WTC11 (cell line): ENCODE measurements at regions not wholly inside any gene's neighbourhood (a gene's known extent, or its start where the extent isn't known, plus 50 kb on each side); places are given as distances from the start of the nearest gene placed in this dataset.

Experiments used
- ATAC-seq: fragments of 200-7000 bp; cut with Tn5 transposase; 2 replicates; pipeline ENCODE4 v1.10.0; 2021; ENCODE audit warnings: mild to moderate bottlenecking, moderate library complexity
- CTCF ChIA-PET: fragments of 300-600 bp; sonication (Branson Sonifier 250); formaldehyde crosslinking; loops from one replicate; lab custom pipeline; 2021; ENCODE audit warnings: antibody characterized with exemption; lab: Charles Lee
- POLR2A ChIA-PET: fragments of 350-600 bp; sonication (Branson Sonifier 250); formaldehyde crosslinking; loops from one replicate; lab custom pipeline; 2021; ENCODE audit warnings: antibody characterized with exemption; lab: Charles Lee
- DNase-seq: peaks from one replicate; pipeline ENCODE4 v3.0.0; 2021; ENCODE audit warnings: low spot score
- H3K27ac Mint-ChIP-seq: 2 replicates; pipeline ENCODE4 v1.8.0; 2021; ENCODE audit warnings: mixed read lengths
- H3K27me3 Mint-ChIP-seq: 2 replicates; pipeline ENCODE4 v1.8.0; 2021; ENCODE audit warnings: low read depth, mild to moderate bottlenecking, moderate library complexity, mixed read lengths
- H3K36me3 Mint-ChIP-seq: 2 replicates; pipeline ENCODE4 v1.8.0; 2021; ENCODE audit warnings: mixed read lengths
- H3K4me1 Mint-ChIP-seq: 2 replicates; pipeline ENCODE4 v1.8.0; 2022; ENCODE audit warnings: mixed read lengths
- H3K4me3 Mint-ChIP-seq: 2 replicates; pipeline ENCODE4 v1.8.0; 2021; ENCODE audit warnings: mild to moderate bottlenecking, moderate library complexity, mixed read lengths
- H3K9me3 Mint-ChIP-seq: 2 replicates; pipeline ENCODE4 v1.8.0; 2021; ENCODE audit warnings: mixed read lengths
- CREB1 ChIP-seq: sonication (generic); formaldehyde crosslinking; IDR thresholded peaks from 2 replicates; pipeline ENCODE4 v1.8.0; 2023; ENCODE audit warnings: mild to moderate bottlenecking, missing genetic modification reagents
- E2F4 ChIP-seq: sonication (generic); formaldehyde crosslinking; IDR thresholded peaks from 2 replicates; pipeline ENCODE4 v1.8.1; 2022; ENCODE audit warnings: low read depth, mild to moderate bottlenecking, moderate library complexity, missing genetic modification reagents, borderline replicate concordance
- ELF4 ChIP-seq: sonication (generic); formaldehyde crosslinking; IDR thresholded peaks from 2 replicates; pipeline ENCODE4 v1.8.1; 2022; ENCODE audit warnings: low read depth, mild to moderate bottlenecking, moderate library complexity, missing genetic modification reagents
- EMX1 ChIP-seq: fragments of 250-450 bp; sonication (Bioruptor Pico); IDR thresholded peaks from 2 replicates; pipeline ENCODE4 v1.8.0; 2021; ENCODE audit warnings: mild to moderate bottlenecking
- ESRRA ChIP-seq: sonication (generic); formaldehyde crosslinking; IDR thresholded peaks from 2 replicates; pipeline ENCODE4 v1.8.1; 2022; ENCODE audit warnings: mild to moderate bottlenecking, missing genetic modification reagents, borderline replicate concordance
- ETV6 ChIP-seq: sonication (generic); formaldehyde crosslinking; IDR thresholded peaks from 2 replicates; pipeline ENCODE4 v1.8.1; 2022; ENCODE audit warnings: mild to moderate bottlenecking, missing genetic modification reagents
- FOXP1 ChIP-seq: sonication (generic); formaldehyde crosslinking; IDR thresholded peaks from 2 replicates; pipeline ENCODE4 v1.8.0; 2022; ENCODE audit warnings: missing genetic modification reagents, mild to moderate bottlenecking, moderate library complexity, borderline replicate concordance
- GABPB1 ChIP-seq: sonication (generic); formaldehyde crosslinking; IDR thresholded peaks from 2 replicates; pipeline ENCODE4 v1.8.1; 2023; ENCODE audit warnings: mild to moderate bottlenecking, missing genetic modification reagents
- GRHL2 ChIP-seq: fragments of 250-450 bp; sonication (Bioruptor Pico); IDR thresholded peaks from 2 replicates; pipeline ENCODE4 v1.8.0; 2022; ENCODE audit warnings: mild to moderate bottlenecking, moderate library complexity; ENCODE audit not compliant: insufficient replicate concordance, severe bottlenecking
- GTF2I ChIP-seq: fragments of 250-450 bp; sonication (Bioruptor Pico); conservative IDR thresholded peaks from 2 replicates; pipeline ENCODE4 v1.4.0; 2021; ENCODE audit warnings: mild to moderate bottlenecking
- HMGA2 ChIP-seq: fragments of 250-450 bp; sonication (Bioruptor Pico); IDR thresholded peaks from 2 replicates; pipeline ENCODE4 v1.4.0; 2021; ENCODE audit warnings: mild to moderate bottlenecking, moderate library complexity
- IRF1 ChIP-seq: sonication (generic); formaldehyde crosslinking; IDR thresholded peaks from 2 replicates; pipeline ENCODE4 v1.8.0; 2023; ENCODE audit warnings: missing genetic modification reagents
- KAT7 ChIP-seq: sonication (generic); formaldehyde crosslinking; IDR thresholded peaks from 2 replicates; pipeline ENCODE4 v1.8.1; 2023; ENCODE audit warnings: missing genetic modification reagents, mild to moderate bottlenecking, borderline replicate concordance
- MXD4 ChIP-seq: fragments of 250-450 bp; sonication (Bioruptor Pico); IDR thresholded peaks from 2 replicates; pipeline ENCODE4 v1.8.0; 2021; ENCODE audit warnings: mild to moderate bottlenecking, moderate library complexity, borderline replicate concordance
- MYBL2 ChIP-seq: sonication (generic); formaldehyde crosslinking; IDR thresholded peaks from 2 replicates; pipeline ENCODE4 v1.8.1; 2023; ENCODE audit warnings: mild to moderate bottlenecking, moderate library complexity, missing genetic modification reagents
- NFYB ChIP-seq: sonication (generic); formaldehyde crosslinking; conservative IDR thresholded peaks from 2 replicates; pipeline ENCODE4 v1.8.0; 2022; ENCODE audit warnings: low read depth, missing genetic modification reagents
- NR3C1 ChIP-seq: sonication (generic); formaldehyde crosslinking; conservative IDR thresholded peaks from 2 replicates; pipeline ENCODE4 v1.8.1; 2023; ENCODE audit warnings: low read depth, mild to moderate bottlenecking, missing genetic modification reagents
- PRDM15 ChIP-seq: sonication (generic); formaldehyde crosslinking; IDR thresholded peaks from 2 replicates; pipeline ENCODE4 v1.8.0; 2022; ENCODE audit warnings: missing genetic modification reagents
- SMAD3 ChIP-seq: sonication (generic); formaldehyde crosslinking; IDR thresholded peaks from 2 replicates; pipeline ENCODE4 v1.8.0; 2022; ENCODE audit warnings: missing genetic modification reagents, mild to moderate bottlenecking, borderline replicate concordance
- TCF7 ChIP-seq: sonication (generic); formaldehyde crosslinking; IDR thresholded peaks from 2 replicates; pipeline ENCODE4 v1.8.0; 2022; ENCODE audit warnings: mild to moderate bottlenecking, low read depth, missing genetic modification reagents, moderate library complexity
- TEAD1 ChIP-seq: sonication (generic); formaldehyde crosslinking; IDR thresholded peaks from 2 replicates; pipeline ENCODE4 v1.8.0; 2022; ENCODE audit warnings: mild to moderate bottlenecking, missing genetic modification reagents
- TP53 ChIP-seq: sonication (generic); formaldehyde crosslinking; IDR thresholded peaks from 2 replicates; pipeline ENCODE4 v1.8.1; 2023; ENCODE audit warnings: mild to moderate bottlenecking, missing genetic modification reagents
- ZBTB43 ChIP-seq: sonication (generic); formaldehyde crosslinking; IDR thresholded peaks from 2 replicates; pipeline ENCODE4 v1.8.1; 2023; ENCODE audit warnings: mild to moderate bottlenecking, missing genetic modification reagents
- ZNF423 ChIP-seq: fragments of 250-450 bp; sonication (Bioruptor Pico); IDR thresholded peaks from 2 replicates; pipeline ENCODE4 v2.1.2; 2022; ENCODE audit warnings: mild to moderate bottlenecking, moderate library complexity
- ZNF671 ChIP-seq: fragments of 250-450 bp; sonication (Bioruptor Pico); IDR thresholded peaks from 2 replicates; pipeline ENCODE4 v1.8.0; 2021; ENCODE audit warnings: mild to moderate bottlenecking

- CTCF ChIA-PET = no interaction called here
- peaks cover 8% of the 10 kb centered on the region for H3K4me1 Mint-ChIP-seq
- no peaks in the 10 kb centered on the region for H3K27me3 Mint-ChIP-seq
- no peaks in the 10 kb centered on the region for H3K36me3 Mint-ChIP-seq
- ATAC-seq (no peak), DNase-seq (no peak)
- no peaks in the 10 kb centered on the region for H3K9me3 Mint-ChIP-seq
- H3K27ac Mint-ChIP-seq = no peak overlapping the region
- TF ChIP-seq MYBL2 (no peak), ZNF671 (CRISPR knock-in tag) (no peak), TP53 (CRISPR knock-in tag) (no peak), GTF2I (no peak), GRHL2 (no peak), E2F4 (CRISPR knock-in tag) (no peak), KAT7 (CRISPR knock-in tag) (no peak), ETV6 (CRISPR knock-in tag) (no peak), IRF1 (CRISPR knock-in tag) (no peak), FOXP1 (CRISPR knock-in tag) (no peak), EMX1 (CRISPR knock-in tag) (no peak), PRDM15 (CRISPR knock-in tag) (no peak), ESRRA (CRISPR knock-in tag) (no peak), TEAD1 (no peak), NR3C1 (CRISPR knock-in tag) (no peak), ELF4 (CRISPR knock-in tag) (no peak), SMAD3 (CRISPR knock-in tag) (no peak), GABPB1 (CRISPR knock-in tag) (no peak), ZNF423 (no peak), NFYB (CRISPR knock-in tag) (no peak)
- POLR2A ChIA-PET = no interaction called here
- no peak overlapping the region for H3K4me3 Mint-ChIP-seq
Measured at GRCh38 chr9:31605164-31605563, 779.3 kb upstream of the ACO1 start.

- no peaks in the 10 kb centered on the region for H3K36me3 Mint-ChIP-seq
- POLR2A ChIA-PET = no interaction called here
- H3K27me3 Mint-ChIP-seq = no peaks in the 10 kb centered on the region
- H3K9me3 Mint-ChIP-seq = no peaks in the 10 kb centered on the region
- ATAC-seq (no peak), DNase-seq (no peak)
- TF ChIP-seq ZBTB43 (no peak), E2F4 (CRISPR knock-in tag) (no peak), MXD4 (CRISPR knock-in tag) (no peak), HMGA2 (CRISPR knock-in tag) (no peak), TCF7 (no peak), PRDM15 (CRISPR knock-in tag) (no peak), CREB1 (CRISPR knock-in tag) (no peak), ETV6 (CRISPR knock-in tag) (no peak)
- H3K4me3 Mint-ChIP-seq = no peak overlapping the region
- CTCF ChIA-PET = no interaction called here
- peaks cover 8% of the 10 kb centered on the region for H3K4me1 Mint-ChIP-seq
- H3K27ac Mint-ChIP-seq = no peak overlapping the region
Measured at GRCh38 chr9:31606678-31607077, 777.8 kb upstream of the ACO1 start.
